SKM-1 treated with dmso at 0.1 percent for 144 hours (cell line): ENCODE measurements at regions not wholly inside any gene's neighbourhood (a gene's known extent, or its start where the extent isn't known, plus 50 kb on each side); places are given as distances from the start of the nearest gene placed in this dataset.

Experiments
- DNase-seq: peaks from one replicate; lab custom pipeline; 2025; ENCODE audit not compliant: unreplicated experiment; lab: John Stamatoyannopoulos, UW

DNA sequence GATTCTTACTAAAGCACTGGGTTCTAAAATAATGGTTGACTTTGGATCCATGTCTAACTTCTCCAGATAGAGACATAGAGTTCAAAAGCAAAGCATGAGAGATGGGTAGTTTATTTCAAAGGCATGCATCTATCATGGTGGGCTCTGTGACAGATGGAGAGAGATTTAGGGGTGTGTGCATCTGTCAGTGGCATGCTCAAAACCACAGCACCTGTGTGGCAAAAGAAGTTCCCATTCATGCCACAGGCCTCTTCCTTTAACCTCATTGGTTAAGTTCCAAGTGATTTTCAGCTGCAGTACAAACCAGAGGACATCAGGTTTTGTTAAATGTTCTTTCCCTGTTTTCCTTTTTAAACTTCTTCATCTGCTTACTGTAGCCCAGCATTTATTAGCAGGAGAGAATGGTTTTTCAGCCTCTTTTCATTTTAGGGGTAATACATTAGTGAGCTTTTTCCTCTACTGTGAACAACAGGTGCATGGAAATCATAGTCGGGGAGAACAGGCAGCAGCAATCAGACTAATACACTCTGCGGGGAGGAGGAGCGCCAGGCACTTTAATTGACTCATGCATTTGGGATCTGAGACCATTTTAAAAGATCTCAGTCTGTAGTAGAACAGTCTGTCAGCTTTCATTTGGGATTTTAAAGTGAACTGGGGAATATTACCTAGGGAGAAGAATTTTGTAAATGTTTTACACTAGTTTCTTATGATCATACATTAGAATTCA is 52.4 kb upstream of the UPP2 start:
- no peak for DNase-seq

DNA sequence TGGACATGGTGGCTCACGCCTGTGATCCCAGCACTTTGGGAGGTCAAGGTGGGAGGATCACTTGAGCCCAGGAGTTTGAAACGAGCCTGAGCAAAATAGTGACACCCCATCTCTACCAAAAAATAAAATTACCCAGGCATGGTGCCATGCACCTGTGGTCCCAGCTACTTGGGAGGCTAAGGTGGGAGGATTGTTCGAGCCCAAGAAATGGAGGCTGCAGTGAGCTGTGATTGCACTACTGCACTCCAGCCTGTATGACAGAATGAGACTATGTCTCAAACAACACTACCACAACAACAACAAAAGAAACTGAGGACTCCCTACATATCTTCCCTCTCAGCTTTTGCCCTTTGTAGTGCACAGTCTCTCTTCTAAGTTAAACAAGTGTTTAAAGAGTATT is 53.3 kb upstream of the UPP2 start:
- no peak for DNase-seq

DNA sequence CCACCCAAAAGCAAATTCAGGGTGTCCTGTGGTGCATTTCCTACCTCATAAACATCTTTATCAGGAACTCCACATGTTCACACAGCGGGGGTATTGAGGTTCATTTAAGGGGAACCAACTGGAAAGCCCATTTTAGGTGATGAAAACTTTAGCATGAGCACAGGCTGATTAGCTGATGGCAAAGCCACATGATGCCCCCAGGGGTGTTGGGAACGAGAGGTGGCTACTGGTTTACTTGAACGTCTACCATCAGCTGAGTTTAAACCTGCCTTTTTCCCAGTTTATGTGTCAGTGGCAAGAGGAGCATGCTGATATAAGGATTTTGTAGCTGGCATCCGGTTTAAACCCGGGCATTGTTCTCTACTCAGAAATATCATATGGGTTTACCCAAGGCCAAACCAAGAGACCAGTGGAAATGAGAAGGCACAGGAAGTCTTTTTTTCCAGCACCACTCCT is 54.5 kb upstream of the UPP2 start:
- DNase-seq: no peak

DNA sequence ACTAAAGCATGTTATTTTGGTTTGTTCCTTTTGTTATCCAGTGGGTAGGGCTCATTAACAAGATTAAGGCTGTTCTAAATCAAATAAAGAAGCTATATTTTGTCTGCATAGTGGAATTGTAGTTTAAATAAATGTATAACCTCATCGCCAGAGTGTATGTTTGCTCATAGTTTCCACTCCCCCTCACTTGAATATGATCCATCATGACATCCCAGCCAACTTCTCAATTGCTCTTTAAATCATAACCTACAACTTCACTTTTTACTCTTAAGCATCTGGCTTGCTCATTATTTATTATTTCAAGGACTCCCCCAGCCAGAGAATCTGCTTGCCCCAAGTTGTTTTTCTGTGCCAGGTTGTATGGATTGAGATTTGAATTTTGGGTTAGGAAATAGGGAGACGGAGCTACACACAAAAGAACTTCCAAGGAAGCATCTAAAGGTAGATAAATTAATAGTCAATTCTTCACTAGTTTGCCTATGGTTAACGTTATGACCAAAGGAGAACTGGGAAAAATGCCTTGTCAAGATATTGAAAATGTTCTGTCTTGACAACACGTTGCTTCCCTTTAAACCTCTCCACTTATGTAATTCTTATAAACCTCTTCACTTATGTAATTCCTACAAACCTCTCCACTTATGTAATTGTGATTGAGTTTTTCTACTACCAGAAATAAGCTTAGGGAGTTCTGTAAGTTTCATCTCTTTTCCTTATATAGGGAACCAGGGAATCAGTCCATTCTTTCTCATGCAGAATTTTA is 55.4 kb upstream of the UPP2 start:
- peak; percentile 24 for DNase-seq

DNA sequence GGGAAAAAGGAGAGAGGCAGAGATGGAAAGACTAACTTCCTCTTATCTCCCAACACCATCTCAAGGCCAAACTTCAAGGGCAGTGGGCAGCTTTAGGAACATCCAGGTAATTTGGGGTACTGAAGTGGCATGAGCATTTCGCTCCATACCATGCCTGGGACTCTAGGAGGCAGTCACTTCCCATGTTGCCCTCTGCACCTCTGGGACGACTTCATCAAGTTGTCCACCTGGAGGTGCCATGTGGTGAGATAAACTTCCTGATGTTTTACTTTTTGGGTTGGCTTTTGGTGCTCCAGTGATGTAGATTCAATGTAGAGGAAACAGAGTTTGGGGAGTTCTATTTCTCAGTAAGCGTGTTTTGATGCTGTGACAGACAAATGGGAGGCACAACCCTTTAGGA is 56.3 kb upstream of the UPP2 start:
- DNase-seq: no peak

DNA sequence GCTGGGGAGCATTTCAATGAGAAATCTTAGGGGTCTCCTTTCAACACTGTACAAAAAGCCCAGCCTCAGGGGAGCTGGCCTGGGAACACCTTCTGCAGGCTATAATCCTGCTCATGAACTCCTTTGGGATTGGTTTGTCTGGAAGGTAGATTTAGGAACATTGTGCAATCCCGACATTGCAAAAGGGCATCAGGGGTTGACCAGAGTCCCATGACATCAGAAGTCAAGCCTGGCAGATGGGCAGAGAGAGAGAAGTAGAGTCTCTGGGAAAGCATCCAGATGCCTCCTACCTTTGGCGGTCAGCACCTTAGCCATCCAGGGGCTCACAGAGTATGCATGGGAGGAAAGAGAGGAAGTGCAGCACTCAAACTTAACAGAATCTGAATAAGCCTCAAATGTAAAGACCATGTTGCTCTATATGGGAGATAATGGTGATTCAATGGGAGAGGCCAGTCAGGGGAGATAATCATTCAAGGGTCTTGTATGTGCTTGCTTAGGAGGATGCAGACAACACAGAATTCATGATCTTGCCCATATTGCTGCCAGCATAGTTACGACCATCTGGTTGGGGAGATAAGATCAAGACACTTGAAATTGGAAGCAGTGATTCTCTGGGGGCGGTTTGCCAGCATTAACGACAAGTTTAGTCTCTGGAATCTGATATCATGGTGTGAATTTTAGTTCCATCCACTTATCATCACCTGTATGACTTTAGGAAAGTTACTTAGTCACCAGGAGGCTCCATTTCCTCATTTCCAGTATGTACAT is 58.3 kb upstream of the UPP2 start:
- DNase-seq: no peak

DNA sequence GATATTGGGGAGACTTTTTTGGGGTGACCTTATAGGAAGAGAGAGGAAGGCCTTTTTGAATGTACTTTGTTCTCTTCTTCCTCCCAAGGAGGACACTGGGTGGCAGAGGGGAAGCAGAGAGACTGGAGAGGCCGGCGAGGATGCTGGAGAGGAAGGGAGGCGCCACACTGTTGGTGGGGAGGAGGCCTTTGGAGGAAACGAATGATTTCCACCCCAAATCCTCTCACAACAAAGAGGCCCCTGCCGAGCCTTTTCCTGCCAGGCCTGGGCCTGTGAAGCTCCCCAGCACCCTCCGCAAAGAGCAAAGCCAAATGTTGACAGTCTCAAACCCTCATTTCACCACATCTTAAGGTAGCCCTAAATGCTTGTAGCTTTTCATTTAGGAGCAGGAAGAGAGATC is 59.0 kb upstream of the UPP2 start:
- DNase-seq: peak; percentile 37

DNA sequence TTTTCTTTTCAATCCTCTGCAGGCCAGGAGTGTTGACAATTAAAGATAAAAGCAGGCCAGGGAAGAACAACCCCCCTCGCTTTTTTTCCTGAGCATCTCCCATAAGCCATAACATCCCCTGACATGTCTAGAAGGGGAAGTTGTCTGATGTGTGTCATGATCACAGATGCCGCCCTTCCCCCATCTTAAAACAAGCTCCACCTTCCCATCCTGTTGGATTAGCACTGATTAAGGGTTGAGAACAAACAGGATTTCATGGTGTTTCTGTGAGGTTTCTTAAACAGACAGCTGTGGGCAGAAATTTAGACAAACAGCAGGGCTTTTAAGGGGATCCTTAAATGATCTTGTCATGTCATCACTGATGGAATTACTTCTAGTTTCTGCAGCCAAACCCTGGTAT is 59.4 kb upstream of the UPP2 start:
- no peak for DNase-seq

DNA sequence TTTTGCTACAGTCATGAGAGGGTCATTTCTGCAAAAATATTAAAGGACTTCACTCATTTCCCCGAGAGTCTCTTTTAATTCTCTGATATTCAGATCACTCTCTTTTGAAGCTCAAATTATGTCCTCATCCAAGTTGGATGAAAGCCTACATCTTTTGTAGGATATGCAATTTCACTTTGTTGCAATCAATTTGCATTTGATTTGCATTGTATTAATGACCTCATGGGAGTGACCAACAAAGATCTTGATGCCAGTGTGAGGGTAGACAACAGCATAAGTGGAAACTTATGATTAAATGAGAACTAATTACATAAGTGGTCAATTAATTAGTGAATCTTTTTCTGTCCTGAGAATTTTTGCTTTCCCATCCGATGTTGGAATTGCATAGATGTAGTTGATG is 60.3 kb upstream of the UPP2 start:
- no peak for DNase-seq

DNA sequence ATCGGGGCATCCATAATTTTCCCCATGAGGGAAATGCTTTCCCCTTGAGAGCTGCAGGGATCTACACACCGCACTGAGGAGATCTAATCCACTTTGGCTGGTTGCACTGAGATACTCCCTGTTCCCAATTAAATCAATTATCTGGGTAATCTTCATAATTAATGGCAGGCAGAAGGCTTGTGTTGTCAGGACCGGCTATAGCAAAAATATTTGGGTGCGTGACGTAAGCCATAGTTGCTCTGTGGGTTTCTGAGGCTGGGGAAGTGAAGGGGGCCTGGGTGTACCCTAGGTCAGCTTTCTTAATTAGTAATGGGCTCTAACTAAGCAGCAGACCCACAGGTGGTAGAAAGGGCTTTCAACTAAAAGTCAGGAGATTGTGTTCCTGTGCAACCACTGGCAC is 62.8 kb upstream of the UPP2 start:
- DNase-seq: no peak

DNA sequence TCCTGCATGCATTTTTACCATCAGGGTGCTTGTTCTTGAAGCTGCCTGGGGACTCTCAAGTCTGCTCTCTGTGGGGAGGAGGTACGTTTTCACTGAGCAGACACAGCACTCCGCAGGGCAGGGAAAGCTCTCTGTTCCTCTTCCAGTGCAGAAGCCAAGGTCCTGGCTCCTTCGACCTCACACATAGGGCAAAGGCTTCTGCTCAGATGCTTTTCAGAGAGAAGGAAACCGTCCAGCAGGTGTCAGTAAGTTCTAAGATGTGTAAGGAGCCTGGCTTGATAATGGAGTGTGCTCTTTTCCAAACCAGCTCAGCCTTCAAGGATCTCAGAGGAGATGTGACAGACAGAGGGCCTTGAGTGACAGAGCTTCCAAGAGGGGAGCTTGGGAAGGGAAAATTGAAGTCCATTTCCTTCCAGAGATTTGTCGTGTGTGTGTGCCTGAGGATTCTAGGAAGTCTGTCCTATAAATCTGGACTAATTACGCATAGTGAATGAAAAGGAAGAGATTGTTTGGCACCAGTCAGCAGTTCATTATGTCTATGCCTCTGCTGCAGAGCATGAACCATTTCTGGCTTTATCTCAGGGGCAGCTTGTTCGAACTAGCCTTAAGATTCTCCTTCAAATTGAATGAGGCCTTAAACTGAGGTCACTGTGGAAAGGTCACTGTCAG is 67.3 kb upstream of the UPP2 start:
- DNase-seq: peak; percentile 87

DNA sequence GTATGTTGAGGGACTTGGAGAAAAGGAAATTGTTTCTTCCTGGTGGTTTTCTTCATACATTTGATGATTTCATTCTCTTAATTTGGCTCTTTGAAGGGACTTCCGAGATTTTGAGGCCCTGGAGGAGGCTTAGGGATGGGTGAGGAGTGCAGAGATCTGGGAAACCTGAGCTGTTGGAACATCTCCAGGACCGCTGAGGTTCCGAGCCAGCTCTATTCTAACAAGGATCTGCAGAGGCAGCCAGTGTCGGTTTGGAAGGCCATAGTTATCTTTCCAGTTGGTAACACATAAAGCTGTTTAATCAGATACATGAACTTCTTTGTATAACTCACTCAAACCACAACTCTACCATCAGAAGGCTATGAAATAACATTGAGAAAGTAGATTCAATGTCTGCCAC is 70.3 kb upstream of the UPP2 start:
- no peak for DNase-seq

DNA sequence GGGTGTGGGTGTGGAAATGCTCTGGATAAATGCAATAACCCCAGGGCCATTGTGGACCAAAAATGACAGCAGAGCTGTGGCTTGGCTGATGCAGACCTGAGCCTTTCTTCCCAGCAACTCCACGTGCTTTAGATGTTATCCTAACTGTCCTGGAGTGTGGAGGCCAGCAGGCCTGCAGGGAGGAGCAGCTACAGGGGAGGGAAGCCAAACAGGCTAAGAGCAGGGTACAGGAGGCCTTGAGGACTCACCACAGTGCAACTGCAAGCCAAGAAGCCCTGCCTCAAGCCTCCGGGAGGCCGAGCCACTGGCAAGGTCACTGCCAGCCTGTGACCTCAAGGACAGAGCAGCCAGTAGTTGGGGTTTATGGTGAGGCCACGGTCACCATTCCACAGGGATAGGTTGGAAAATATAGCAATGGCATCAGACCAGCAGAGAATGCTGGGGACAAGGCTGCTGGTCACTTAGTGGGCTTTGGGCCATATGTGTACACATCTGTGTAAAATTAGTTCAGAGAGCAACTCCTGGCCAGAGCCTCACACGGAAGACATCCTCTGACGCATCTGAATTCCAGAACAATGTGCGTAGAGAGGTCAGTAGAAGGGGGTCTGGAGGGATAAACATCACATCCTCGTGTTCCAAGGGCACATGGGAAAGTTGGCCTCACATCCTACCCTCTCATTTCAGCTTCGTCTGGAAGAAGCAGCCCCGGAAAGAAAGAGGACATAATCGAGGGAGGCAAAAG is 76.2 kb upstream of the UPP2 start:
- DNase-seq: no peak

DNA sequence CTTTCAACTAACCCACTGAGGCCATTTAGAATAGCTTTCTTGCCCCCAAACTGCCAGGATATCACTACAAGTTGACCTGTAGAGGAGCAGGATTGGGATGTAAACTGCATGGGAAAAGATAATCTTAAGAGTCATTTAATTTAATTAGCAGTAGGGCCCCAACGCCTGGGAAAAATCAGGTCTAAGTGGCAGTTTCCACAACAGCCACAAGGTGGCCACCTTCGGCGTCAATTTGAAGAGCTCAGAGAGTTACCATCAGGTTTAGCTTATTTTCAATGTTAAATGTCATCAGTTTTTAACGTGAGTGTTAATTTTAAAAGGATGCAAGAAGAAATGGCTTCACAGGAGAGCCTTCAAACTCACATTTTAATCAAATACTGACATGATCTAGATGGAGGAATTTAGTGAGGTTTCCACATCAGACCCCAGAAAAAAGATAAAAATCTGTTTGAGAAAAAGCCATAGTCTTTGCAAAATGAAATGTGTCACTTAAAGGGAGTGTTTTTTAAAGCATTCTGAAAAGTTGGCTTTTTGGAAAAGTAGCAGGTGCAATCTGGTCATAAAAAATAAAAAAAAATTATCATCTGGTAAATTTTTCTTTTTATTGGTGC is 77.3 kb upstream of the UPP2 start:
- DNase-seq: peak; percentile 31

DNA sequence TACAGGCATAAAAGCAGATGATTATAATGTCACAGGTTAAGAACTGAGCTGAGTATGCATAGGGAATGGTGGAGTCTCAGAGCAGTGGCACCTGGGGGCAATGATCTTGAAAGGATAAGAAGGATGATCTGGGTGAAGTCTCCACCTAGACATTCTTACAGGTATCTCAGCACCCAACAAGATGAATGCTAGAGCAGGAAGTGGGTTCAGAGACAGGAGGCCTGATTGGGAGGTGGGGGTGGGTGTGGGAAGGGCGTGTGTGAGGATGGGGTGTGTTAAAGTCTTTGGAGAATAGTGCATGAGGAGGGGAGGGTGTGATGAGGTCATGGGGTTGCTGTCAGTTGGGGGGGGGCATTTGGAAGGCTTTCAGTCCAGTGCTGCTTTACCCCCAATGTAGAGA is 78.8 kb upstream of the UPP2 start:
- DNase-seq: no peak

DNA sequence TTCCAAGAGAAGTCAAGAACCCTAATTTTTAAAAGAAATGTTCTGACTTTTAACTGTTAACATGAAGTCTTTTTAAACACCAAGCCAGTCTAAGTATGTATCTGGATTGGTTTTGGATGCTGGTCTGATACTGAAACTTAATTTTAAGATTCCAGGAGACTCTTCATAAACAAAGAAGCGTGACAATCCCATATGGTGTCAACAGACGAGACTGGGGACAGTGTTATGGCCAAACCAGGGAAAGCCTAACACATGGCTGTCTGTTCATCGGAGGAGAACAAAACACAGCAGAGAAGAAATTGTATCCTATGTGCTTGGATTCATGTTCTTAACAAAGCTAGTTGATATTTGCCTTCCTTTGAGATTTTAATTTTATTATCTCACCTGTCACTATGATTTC is 80.5 kb upstream of the UPP2 start:
- no peak for DNase-seq

DNA sequence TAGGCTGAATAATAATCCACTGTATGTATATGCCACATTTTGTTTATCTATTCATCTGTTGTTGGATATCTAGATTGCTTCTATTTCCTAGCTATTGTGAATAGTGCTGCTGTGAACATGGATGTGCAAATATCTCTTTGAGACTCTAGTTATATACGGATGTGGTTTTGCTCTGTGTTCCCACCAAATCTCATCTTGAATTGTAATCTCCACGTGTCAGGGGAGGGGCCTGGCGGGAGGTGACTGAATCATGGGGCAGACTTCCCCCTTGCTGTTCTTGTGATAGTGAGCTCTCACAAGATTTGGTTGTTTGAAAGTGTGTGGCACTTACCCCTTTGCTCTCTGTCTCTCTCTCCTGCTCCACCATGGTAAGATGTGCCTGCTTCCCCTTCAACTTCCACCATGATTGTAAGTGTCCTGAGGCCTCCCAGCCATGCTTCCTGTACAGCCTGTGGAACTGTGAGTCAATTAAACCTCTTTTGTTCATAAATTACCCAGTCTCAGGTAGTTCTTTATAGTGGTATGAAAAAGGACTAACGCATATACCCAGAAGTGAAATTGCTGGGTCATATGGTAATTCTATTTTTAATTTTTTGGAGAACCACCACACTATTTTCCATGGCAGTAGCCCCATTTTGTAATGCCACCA is 86.1 kb upstream of the UPP2 start:
- no peak for DNase-seq

DNA sequence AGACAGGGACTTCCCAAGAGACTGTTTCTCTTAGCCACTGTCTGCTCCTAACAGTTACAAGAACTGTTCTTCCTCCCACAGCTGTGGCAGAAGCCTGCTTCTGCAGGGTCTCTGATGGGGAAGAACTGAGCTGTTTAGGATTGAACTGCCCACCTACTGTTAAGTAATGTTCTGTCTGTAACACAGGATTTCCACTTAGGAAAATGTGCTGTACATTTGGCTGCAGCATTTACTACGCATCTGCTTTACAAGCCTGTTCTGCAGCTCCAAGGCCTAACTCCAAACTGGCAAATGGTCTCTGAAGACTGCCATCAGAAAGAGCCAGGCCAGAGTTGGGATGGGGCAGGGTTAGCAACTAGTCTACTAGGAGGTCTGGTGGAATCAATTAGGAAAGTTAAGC is 87.8 kb upstream of the UPP2 start:
- no peak for DNase-seq

DNA sequence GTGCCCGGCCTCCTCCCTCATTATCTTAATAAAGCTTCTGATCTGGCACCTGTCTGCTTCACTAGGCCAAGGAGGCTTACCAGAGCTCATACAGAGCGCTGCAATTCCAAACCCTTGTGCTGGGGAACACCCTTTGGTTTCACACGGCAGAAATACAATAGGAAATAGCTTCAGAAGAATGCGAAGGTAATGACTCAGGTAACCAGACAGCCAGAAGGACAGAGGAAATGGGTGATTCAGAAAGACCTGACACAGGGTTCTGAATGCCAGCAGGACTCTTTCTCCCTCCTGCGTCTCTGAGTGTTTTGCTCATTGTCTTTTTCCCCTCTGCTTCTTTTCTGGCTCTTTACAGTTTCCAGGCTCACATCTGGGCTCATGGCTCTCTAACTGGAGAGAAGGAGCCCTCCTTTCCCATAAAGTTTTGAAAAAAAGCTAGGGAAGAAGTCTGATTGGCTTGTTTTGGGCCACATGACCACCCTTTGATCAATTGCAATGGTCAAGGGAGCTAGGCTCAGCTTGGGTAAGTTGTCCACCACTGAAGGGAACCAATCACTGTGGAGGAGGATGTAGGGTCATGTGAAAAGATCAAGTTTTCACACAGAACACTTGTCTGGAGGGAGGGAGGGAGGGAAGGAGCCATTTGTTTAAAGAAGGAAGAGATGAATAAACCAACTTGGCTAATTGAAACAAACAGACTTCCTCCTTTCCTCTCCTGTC is 90.5 kb upstream of the UPP2 start:
- no peak for DNase-seq
